H1 (cell line): ENCODE measurements at regions not wholly inside any gene's neighbourhood (a gene's known extent, or its start where the extent isn't known, plus 50 kb on each side); places are given as distances from the start of the nearest gene placed in this dataset.

Experiments
- CTCF ChIA-PET: fragments of 300-600 bp; sonication (Branson Sonifier 250); formaldehyde crosslinking; loops from one replicate; lab custom pipeline; 2021; ENCODE audit not compliant: partially characterized antibody; lab: Charles Lee
- POLR2A ChIA-PET: fragments of 300-600 bp; sonication (Branson Sonifier 250); formaldehyde crosslinking; loops from one replicate; lab custom pipeline; 2021; ENCODE audit warnings: inconsistent platforms; ENCODE audit not compliant: partially characterized antibody; lab: Charles Lee
- DNase-seq, 2 experiments: peaks; one replicate each; pipeline versions ENCODE4 v3.0.0 to v3.0.0-alpha.2; 2010 to 2022; ENCODE audit warnings: low spot score in 2 of 2, low read depth in 1 of 2, mixed read lengths in 1 of 2
- FAIRE-seq: peaks from 2 replicates; lab custom pipeline; 2011; peaks lifted over from hg19 to GRCh38; lab: Jason Lieb, UNC
- H2AFZ ChIP-seq: 2 replicates; pipeline ENCODE4 v1.8.1; 2012; ENCODE audit warnings: low read length, inconsistent platforms
- H2AK5ac ChIP-seq: 2 replicates; pipeline ENCODE4 v1.6.1; 2013; ENCODE audit warnings: low read depth, low read length
- H2BK120ac ChIP-seq: replicated peaks from 2 replicates; pipeline ENCODE3; 2013; ENCODE audit warnings: low read depth, low read length, inconsistent platforms
- H2BK12ac ChIP-seq: 2 replicates; pipeline ENCODE4 v1.6.1; 2013; ENCODE audit warnings: low read depth, low read length
- H2BK15ac ChIP-seq: 2 replicates; pipeline ENCODE4 v1.6.1; 2013; ENCODE audit warnings: low read length
- H2BK20ac ChIP-seq: 2 replicates; pipeline ENCODE4 v1.6.1; 2013; ENCODE audit warnings: low read length
- H2BK5ac ChIP-seq: 2 replicates; pipeline ENCODE4 v1.6.1; 2013; ENCODE audit warnings: low read depth, low read length
- H3K14ac ChIP-seq: 2 replicates; pipeline ENCODE4 v1.6.1; 2013; ENCODE audit warnings: inconsistent platforms; ENCODE audit not compliant: insufficient read length
- H3K18ac ChIP-seq: 2 replicates; pipeline ENCODE4 v1.6.1; 2013; ENCODE audit warnings: low read length; ENCODE audit errors: extremely low read depth
- H3K23ac ChIP-seq: 2 replicates; pipeline ENCODE4 v1.6.1; 2013; ENCODE audit warnings: inconsistent platforms; ENCODE audit not compliant: insufficient read length
- H3K23me2 ChIP-seq: 2 replicates; pipeline ENCODE4 v1.6.1; 2013; ENCODE audit warnings: low read depth, low read length
- H3K27ac ChIP-seq: 2 replicates; pipeline ENCODE4 v1.6.1; 2011; ENCODE audit warnings: low read depth, low read length, inconsistent platforms
- H3K27me3 ChIP-seq, 4 experiments: replicated peaks in 1 of 4; 1 replicate in 1 of 4; 2 replicates in 3 of 4; pipeline versions ENCODE4 v1.6.1 to v1.8.1; 2011 to 2013; ENCODE audit warnings: low read length in 3 of 4, mild to moderate bottlenecking in 3 of 4, inconsistent platforms in 2 of 4, mixed read lengths in 2 of 4, moderate library complexity in 1 of 4; ENCODE audit not compliant: control insufficient read depth in 3 of 4, insufficient read depth in 3 of 4; ENCODE audit errors: extremely low read depth in 1 of 4
- H3K36me3 ChIP-seq, 4 experiments: 2 replicates each; pipeline versions ENCODE4 v1.6.1 to v1.8.1; 2011 to 2013; ENCODE audit warnings: mild to moderate bottlenecking in 4 of 4, low read length in 3 of 4, moderate library complexity in 2 of 4, control low read depth in 1 of 4, inconsistent platforms in 1 of 4; ENCODE audit not compliant: insufficient read depth in 4 of 4, control insufficient read depth in 2 of 4
- H3K4ac ChIP-seq: replicated peaks from 2 replicates; pipeline ENCODE3; 2013; ENCODE audit warnings: low read length, low read depth, mixed read lengths, inconsistent platforms; ENCODE audit not compliant: insufficient read length
- H3K4me1 ChIP-seq, 4 experiments: replicated peaks in 1 of 4; 1 replicate in 1 of 4; 2 replicates in 3 of 4; pipeline versions ENCODE4 v1.6.1 to v1.8.1; 2011 to 2013; ENCODE audit warnings: low read length in 3 of 4, inconsistent platforms in 2 of 4, mixed read lengths in 1 of 4; ENCODE audit not compliant: insufficient read depth in 4 of 4, control insufficient read depth in 3 of 4
- H3K4me2 ChIP-seq, 2 experiments: 2 replicates each; pipeline versions ENCODE4 v1.6.1 to v1.8.1; 2011 to 2013; ENCODE audit warnings: low read depth in 2 of 2, low read length in 2 of 2, control low read depth in 1 of 2, inconsistent platforms in 1 of 2, mild to moderate bottlenecking in 1 of 2; ENCODE audit not compliant: insufficient read depth in 1 of 2
- H3K4me3 ChIP-seq, 4 experiments: fragments of 200-600, 300-600 bp in 1 of 4; sonication (generic), shearing (Covaris generic), sonication (Bioruptor Twin) in 1 of 4; 2 replicates each; pipeline versions ENCODE4 v1.5.1 to v1.8.1; 2011 to 2016; ENCODE audit warnings: low read length in 4 of 4, low read depth in 3 of 4, control low read depth in 2 of 4, inconsistent platforms in 2 of 4, mild to moderate bottlenecking in 2 of 4, mixed read lengths in 1 of 4, moderate library complexity in 1 of 4; ENCODE audit not compliant: insufficient read depth in 2 of 4; ENCODE audit errors: extremely low read depth in 1 of 4
- H3K56ac ChIP-seq: replicated peaks from 2 replicates; pipeline ENCODE3; 2013; ENCODE audit warnings: low read depth, mild to moderate bottlenecking, mixed read lengths, low read length, inconsistent platforms; ENCODE audit not compliant: insufficient read length
- H3K79me1 ChIP-seq: 2 replicates; pipeline ENCODE4 v1.6.1; 2013; ENCODE audit warnings: low read depth, low read length, control low read depth
- H3K79me2 ChIP-seq, 2 experiments: 2 replicates each; pipeline versions ENCODE4 v1.6.1 to v1.8.1; 2012 to 2013; ENCODE audit warnings: low read length in 2 of 2, mild to moderate bottlenecking in 2 of 2, inconsistent platforms in 1 of 2; ENCODE audit not compliant: insufficient read depth in 2 of 2, control insufficient read depth in 1 of 2
- H3K9ac ChIP-seq, 4 experiments: replicated peaks in 1 of 4; 1 replicate in 1 of 4; 2 replicates in 3 of 4; pipeline versions ENCODE4 v1.6.1 to v1.8.1; 2011 to 2013; ENCODE audit warnings: low read depth in 3 of 4, low read length in 3 of 4, control low read depth in 2 of 4, mild to moderate bottlenecking in 2 of 4, moderate library complexity in 2 of 4, inconsistent platforms in 1 of 4; ENCODE audit errors: extremely low read depth in 1 of 4
- H3K9me3 ChIP-seq, 2 experiments: 2 replicates each; pipeline versions ENCODE4 v1.6.1 to v1.8.1; 2012 to 2013; ENCODE audit warnings: mild to moderate bottlenecking in 2 of 2, moderate library complexity in 2 of 2, control low read depth in 1 of 2, inconsistent platforms in 1 of 2, low read depth in 1 of 2, low read length in 1 of 2, mixed read lengths in 1 of 2; ENCODE audit not compliant: insufficient read depth in 2 of 2
- H4K20me1 ChIP-seq, 2 experiments: replicated peaks in 1 of 2; 2 replicates each; pipeline versions ENCODE3 to v1.8.1; 2011 to 2013; ENCODE audit warnings: inconsistent platforms in 2 of 2, low read length in 2 of 2, mild to moderate bottlenecking in 1 of 2; ENCODE audit not compliant: insufficient read depth in 2 of 2, control insufficient read depth in 1 of 2
- H4K5ac ChIP-seq: 2 replicates; pipeline ENCODE4 v1.6.1; 2013; ENCODE audit warnings: low read length, low read depth, mixed read lengths, inconsistent platforms; ENCODE audit not compliant: insufficient read length
- H4K8ac ChIP-seq: 2 replicates; pipeline ENCODE4 v1.8.0; 2013; ENCODE audit warnings: mild to moderate bottlenecking, moderate library complexity, low read length, inconsistent platforms; ENCODE audit not compliant: insufficient read depth; ENCODE audit errors: extremely low read depth
- H4K91ac ChIP-seq: replicated peaks from 2 replicates; pipeline ENCODE3; 2013; ENCODE audit warnings: low read length, mixed read lengths, inconsistent platforms; ENCODE audit not compliant: insufficient read length
- TEAD4 ChIP-seq: IDR thresholded peaks from 2 replicates; pipeline ENCODE4 v1.6.1; 2012; ENCODE audit warnings: low read depth, low read length, inconsistent platforms, mixed read lengths
- WGBS, 2 experiments: shearing (Covaris generic) in 1 of 2; methylation state at CpG; one replicate each; pipeline versions ENCODE4 v1.1.6 to v1.1.7; 2013 to 2015; ENCODE audit warnings: low lambda C conversion rate in 2 of 2, mixed read lengths in 2 of 2, inconsistent platforms in 1 of 2, low coverage in 1 of 2, missing lambda C conversion rate in 1 of 2; ENCODE audit not compliant: insufficient replicate concordance in 2 of 2, insufficient coverage in 1 of 2, insufficient read length in 1 of 2; ENCODE audit errors: extremely low coverage in 1 of 2, missing lambda C conversion rate in 1 of 2; 5-methylcytosine and 5-hydroxymethylcytosine counted together

GRCh38 chr17:12596961-12597360 lies 68.7 kb upstream of the MYOCD start:
- no peaks in the 10 kb centered on the region for H4K20me1 ChIP-seq
- H3K27me3 ChIP-seq = no peaks in the 10 kb centered on the region
- H3K9me3 ChIP-seq = no peaks in the 10 kb centered on the region
- no peaks in the 10 kb centered on the region for H3K79me1 ChIP-seq
- no peak overlapping the region for H3K18ac ChIP-seq
- H3K79me2 ChIP-seq = no peaks in the 10 kb centered on the region
- no peaks in the 10 kb centered on the region for H3K23me2 ChIP-seq
- FAIRE-seq = no peak
- WGBS, 2 experiments = 95% methylated on average over 11 of the region's 11 CpGs; no CpG with 5 or more reads in 1 of the 2 experiments
- no peak overlapping the region for H2AFZ ChIP-seq
- no peaks in the 10 kb centered on the region for H3K36me3 ChIP-seq
- no peak overlapping the region for H3K27ac ChIP-seq
- DNase-seq = no peak
- ChIA-PET POLR2A (no interaction called here), CTCF (interaction anchor here (0.7 kb wide), 1 partner anchor 75 kb away, joined by 3 read pairs; no protein-coding TSS in a partner anchor)
- no peak overlapping the region for H2AK5ac ChIP-seq
- H3K4me2 ChIP-seq = no peak overlapping the region
- H4K5ac ChIP-seq = no peak overlapping the region
- no peak for TF ChIP-seq TEAD4
- no peak overlapping the region for H3K23ac ChIP-seq
- H3K9ac ChIP-seq = no peak overlapping the region
- H4K91ac ChIP-seq = no peak overlapping the region
- no peak overlapping the region for H3K56ac ChIP-seq
- no peak overlapping the region for H2BK12ac ChIP-seq
- H3K4me3 ChIP-seq = no peak overlapping the region
- no peak overlapping the region for H2BK20ac ChIP-seq
- H2BK15ac ChIP-seq = no peak overlapping the region
- no peaks in the 10 kb centered on the region for H3K4me1 ChIP-seq
- H3K14ac ChIP-seq = no peak overlapping the region
- H2BK5ac ChIP-seq = no peak overlapping the region
- no peak overlapping the region for H3K4ac ChIP-seq
- H4K8ac ChIP-seq = no peak overlapping the region
- H2BK120ac ChIP-seq = no peak overlapping the region
